NT2/D1 (cell line): ENCODE measurements at regions not wholly inside any gene's neighbourhood (a gene's known extent, or its start where the extent isn't known, plus 50 kb on each side); places are given as distances from the start of the nearest gene placed in this dataset.

ENCODE experiments used
- SUZ12 ChIP-seq: IDR thresholded peaks from 2 replicates; pipeline ENCODE4 v1.6.1; 2011; ENCODE audit not compliant: insufficient read length, insufficient read depth; ENCODE audit errors: extremely low read depth
- YY1 ChIP-seq: IDR thresholded peaks from 2 replicates; pipeline ENCODE4 v1.6.1; 2011; ENCODE audit not compliant: insufficient read length, insufficient read depth
- ZNF274 ChIP-seq: IDR thresholded peaks from 2 replicates; pipeline ENCODE4 v1.6.1; 2011; ENCODE audit warnings: mild to moderate bottlenecking, low read depth, low read length

DNA sequence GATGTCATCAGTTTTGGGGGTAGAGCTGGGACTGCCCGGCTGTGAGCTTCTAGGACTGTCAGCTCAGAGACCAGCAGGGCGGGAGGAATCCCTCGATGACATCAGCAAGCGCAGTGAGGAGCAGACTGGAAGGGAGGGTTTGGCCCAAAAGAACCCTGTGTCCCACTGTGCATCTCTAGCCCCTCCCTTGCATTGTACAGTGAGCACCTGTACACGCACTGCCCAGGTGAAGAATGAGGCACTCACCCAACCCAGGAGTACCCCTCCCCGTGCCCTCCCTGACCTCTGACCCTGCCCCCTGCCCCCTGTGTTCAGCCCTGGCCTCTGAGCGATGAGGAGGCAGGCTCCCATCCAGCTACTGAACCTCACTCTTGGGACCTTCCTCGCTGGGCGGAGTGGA, 92.9 kb downstream of the HMX1 start:
- TF ChIP-seq YY1, result no peak
- no peak for TF ChIP-seq ZNF274
- no peak for TF ChIP-seq SUZ12
